GM18867 (cell line): ENCODE measurements at regions not wholly inside any gene's neighbourhood (a gene's known extent, or its start where the extent isn't known, plus 50 kb on each side); places are given as distances from the start of the nearest gene placed in this dataset.
"Not testable (repeated sequence)": the region's sequence is repeated elsewhere in the genome, so short reads cannot be mapped to it uniquely, and the experiment has no call there.

Source experiments
- ATAC-seq: cut with Tn5 transposase; IDR thresholded peaks from one replicate; pipeline ENCODE4 v1.9.1; 2021; ENCODE audit warnings: mild to moderate bottlenecking, moderate library complexity; ENCODE audit not compliant: unreplicated experiment

GRCh38 chr9:85162822-85163221 is 493.3 kb downstream of the NTRK2 start:
- no peak for ATAC-seq

GRCh38 chr9:85160944-85161343 is 491.4 kb downstream of the NTRK2 start:
- ATAC-seq = not testable (repeated sequence)

- no peak for ATAC-seq
These were observed 489.0 kb downstream of the NTRK2 start for GRCh38 chr9:85158512-85158911.

- ATAC-seq = no peak
These were observed 488.2 kb downstream of the NTRK2 start for GRCh38 chr9:85157772-85158171.

GRCh38 chr9:85156652-85157051 is 487.1 kb downstream of the NTRK2 start:
- no peak for ATAC-seq

GRCh38 chr9:85155352-85155751 is 485.8 kb downstream of the NTRK2 start:
- ATAC-seq = no peak

- no peak for ATAC-seq
These were observed 482.2 kb downstream of the NTRK2 start for GRCh38 chr9:85151741-85152140.

GRCh38 chr9:85151162-85151561 is 481.6 kb downstream of the NTRK2 start:
- ATAC-seq = no peak

GRCh38 chr9:85147046-85147640 is 477.6 kb downstream of the NTRK2 start:
- ATAC-seq = no peak

- ATAC-seq = no peak
These were observed 473.4 kb downstream of the NTRK2 start for GRCh38 chr9:85142968-85143367.

- no peak for ATAC-seq
These were observed 473.0 kb downstream of the NTRK2 start for GRCh38 chr9:85142496-85142911.

- ATAC-seq = no peak
These were observed 468.2 kb downstream of the NTRK2 start for GRCh38 chr9:85137696-85138095.

- no peak for ATAC-seq
These were observed 467.5 kb downstream of the NTRK2 start for GRCh38 chr9:85136987-85137386.

- ATAC-seq = no peak
These were observed 467.0 kb downstream of the NTRK2 start for GRCh38 chr9:85136507-85136906.

GRCh38 chr9:85130764-85131163 is 461.2 kb downstream of the NTRK2 start:
- ATAC-seq = no peak

GRCh38 chr9:85130260-85130659 is 460.7 kb downstream of the NTRK2 start:
- no peak for ATAC-seq

GRCh38 chr9:85129514-85129913 is 460.0 kb downstream of the NTRK2 start:
- no peak for ATAC-seq

GRCh38 chr9:85118990-85119755 is 449.6 kb downstream of the NTRK2 start:
- no peak for ATAC-seq

- no peak for ATAC-seq
These were observed 448.3 kb downstream of the NTRK2 start for GRCh38 chr9:85117831-85118230.

- ATAC-seq = no peak
These were observed 445.9 kb downstream of the NTRK2 start for GRCh38 chr9:85115473-85115872.

- no peak for ATAC-seq
These were observed 445.3 kb downstream of the NTRK2 start for GRCh38 chr9:85114799-85115198.

- no peak for ATAC-seq
These were observed 443.4 kb downstream of the NTRK2 start for GRCh38 chr9:85112933-85113418.
